ENCODE measurements at regions not wholly inside any gene's neighbourhood (a gene's known extent, or its start where the extent isn't known, plus 50 kb on each side); places are given as distances from the start of the nearest gene placed in this dataset.
"Not testable (repeated sequence)": the region's sequence is repeated elsewhere in the genome, so short reads cannot be mapped to it uniquely, and the experiment has no call there.

- TF ChIP-seq CTCF, EZH2phosphoT487, EZH2 (IDR thresholded peaks at IDR 0.05): not testable (repeated sequence)
These were observed 183.8 kb downstream of the LAT start for GRCh38 chr16:29168515-29169259.
